Stomach (tissue), 4 donors: ENCODE measurements at regions not wholly inside any gene's neighbourhood (a gene's known extent, or its start where the extent isn't known, plus 50 kb on each side); places are given as distances from the start of the nearest gene placed in this dataset.

Source experiments
- EP300 ChIP-seq: sonication (generic); formaldehyde crosslinking; IDR thresholded peaks from one replicate; pipeline ENCODE4 v1.6.1; 2017; ENCODE audit warnings: antibody characterized with exemption
- POLR2A ChIP-seq, 4 donors: fragments of 450-650 bp; IDR thresholded peaks; one replicate each; pipeline ENCODE4 v1.6.1; 2016; ENCODE audit warnings: antibody characterized with exemption in 4 of 4, control low read depth in 2 of 4, mild to moderate bottlenecking in 1 of 4, moderate library complexity in 1 of 4
- POLR2AphosphoS5 ChIP-seq, 3 donors: sonication (generic); formaldehyde crosslinking; IDR thresholded peaks; one replicate each; pipeline ENCODE4 v1.6.1; 2016; ENCODE audit warnings: antibody characterized with exemption in 3 of 3
- TF ChIP-seq, protein P1 (sequence below), 7 experiments: fragments of 450-650 bp in 4 of 7; fragments of 200-600 bp in 3 of 7; sonication (generic) in 3 of 7; IDR thresholded peaks; one replicate each; pipeline ENCODE4 v1.5.1; 2016 to 2019; ENCODE audit warnings: antibody characterized with exemption in 7 of 7, control low read depth in 2 of 7, mild to moderate bottlenecking in 1 of 7

GRCh38 chr13:104295537-104295936, 1229.3 kb upstream of the SLC10A2 start:
- TF ChIP-seq, protein P1, sequence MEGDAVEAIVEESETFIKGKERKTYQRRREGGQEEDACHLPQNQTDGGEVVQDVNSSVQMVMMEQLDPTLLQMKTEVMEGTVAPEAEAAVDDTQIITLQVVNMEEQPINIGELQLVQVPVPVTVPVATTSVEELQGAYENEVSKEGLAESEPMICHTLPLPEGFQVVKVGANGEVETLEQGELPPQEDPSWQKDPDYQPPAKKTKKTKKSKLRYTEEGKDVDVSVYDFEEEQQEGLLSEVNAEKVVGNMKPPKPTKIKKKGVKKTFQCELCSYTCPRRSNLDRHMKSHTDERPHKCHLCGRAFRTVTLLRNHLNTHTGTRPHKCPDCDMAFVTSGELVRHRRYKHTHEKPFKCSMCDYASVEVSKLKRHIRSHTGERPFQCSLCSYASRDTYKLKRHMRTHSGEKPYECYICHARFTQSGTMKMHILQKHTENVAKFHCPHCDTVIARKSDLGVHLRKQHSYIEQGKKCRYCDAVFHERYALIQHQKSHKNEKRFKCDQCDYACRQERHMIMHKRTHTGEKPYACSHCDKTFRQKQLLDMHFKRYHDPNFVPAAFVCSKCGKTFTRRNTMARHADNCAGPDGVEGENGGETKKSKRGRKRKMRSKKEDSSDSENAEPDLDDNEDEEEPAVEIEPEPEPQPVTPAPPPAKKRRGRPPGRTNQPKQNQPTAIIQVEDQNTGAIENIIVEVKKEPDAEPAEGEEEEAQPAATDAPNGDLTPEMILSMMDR (IDR thresholded peaks at IDR 0.05), result no peak
- TF ChIP-seq EP300, result no peak
- no peak for TF ChIP-seq POLR2AphosphoS5 (IDR thresholded peaks at IDR 0.05)
- TF ChIP-seq POLR2A (IDR thresholded peaks at IDR 0.05), result no peak
